Spleen (tissue), 11 donors: ENCODE measurements at regions not wholly inside any gene's neighbourhood (a gene's known extent, or its start where the extent isn't known, plus 50 kb on each side); places are given as distances from the start of the nearest gene placed in this dataset.

Experiments
- DNase-seq: peaks from one replicate; pipeline ENCODE4 v3.0.0-alpha.2; 2020
- H3K27ac ChIP-seq, 8 donors: fragments of 200-600 bp; sonication (generic) in 7 of 8; 1 replicate in 4 of 8; 2 replicates in 4 of 8; pipeline versions ENCODE4 v1.5.0 to v1.8.0; 2016 to 2021; ENCODE audit warnings: inconsistent platforms in 4 of 8, mild to moderate bottlenecking in 4 of 8, moderate library complexity in 1 of 8
- H3K27me3 ChIP-seq, 7 donors: fragments of 200-600 bp; sonication (generic) in 6 of 7; replicated peaks in 1 of 7; 1 replicate in 4 of 7; 2 replicates in 3 of 7; pipeline versions ENCODE4 v1.5.0 to v1.8.0; 2016 to 2021; ENCODE audit warnings: inconsistent platforms in 3 of 7, mild to moderate bottlenecking in 1 of 7
- H3K36me3 ChIP-seq, 6 donors: fragments of 200-600 bp; sonication (generic) in 5 of 6; 1 replicate in 4 of 6; 2 replicates in 2 of 6; pipeline versions ENCODE4 v1.5.0 to v1.8.0; 2016 to 2021; ENCODE audit warnings: inconsistent platforms in 2 of 6
- H3K4me1 ChIP-seq, 6 donors: fragments of 200-600 bp; sonication (generic) in 5 of 6; 1 replicate in 3 of 6; 2 replicates in 3 of 6; pipeline versions ENCODE4 v1.5.0 to v1.8.0; 2016 to 2021; ENCODE audit warnings: inconsistent platforms in 3 of 6
- H3K4me3 ChIP-seq, 8 donors: fragments of 200-600 bp; sonication (generic) in 7 of 8; 1 replicate in 4 of 8; 2 replicates in 4 of 8; pipeline versions ENCODE4 v1.5.0 to v1.8.0; 2016 to 2021; ENCODE audit warnings: inconsistent platforms in 4 of 8, mild to moderate bottlenecking in 4 of 8, moderate library complexity in 2 of 8
- H3K9me3 ChIP-seq, 8 donors: fragments of 200-600 bp; sonication (generic) in 7 of 8; 1 replicate in 4 of 8; 2 replicates in 4 of 8; pipeline versions ENCODE4 v1.5.0 to v1.8.0; 2016 to 2021; ENCODE audit warnings: inconsistent platforms in 4 of 8
- POLR2A ChIP-seq, 3 donors: fragments of 450-650 bp; IDR thresholded peaks; one replicate each; pipeline ENCODE4 v1.5.1; 2017; ENCODE audit warnings: antibody characterized with exemption in 3 of 3, mild to moderate bottlenecking in 1 of 3
- POLR2AphosphoS5 ChIP-seq, 3 donors: sonication (generic); formaldehyde crosslinking; IDR thresholded peaks; one replicate each; pipeline ENCODE4 v1.5.1; 2017; ENCODE audit warnings: antibody characterized with exemption in 3 of 3
- WGBS, 5 donors: extraction: QIAGEN DNeasy Blood & Tissue Kit in 3 of 5; methylation state at CpG; one replicate each; pipeline versions ENCODE4 v1.1.5 to v1.1.7; 2013 to 2018; 5-methylcytosine and 5-hydroxymethylcytosine counted together
- intact Hi-C: fragments of 100-400 bp; cut with DNase I; formaldehyde crosslinking; loops from one replicate; pipeline ENCODE4 v1.15.0; 2023; ENCODE audit warnings: low total_unique reads
- TF ChIP-seq, protein P1 (sequence below), 11 experiments: fragments of 200-600 bp in 7 of 11; fragments of 450-650 bp in 4 of 11; sonication (generic) in 4 of 11; IDR thresholded peaks in 8 of 11; conservative IDR thresholded peaks in 3 of 11; 1 replicate in 7 of 11; 2 replicates in 4 of 11; pipeline versions ENCODE4 v1.4.0 to v1.8.0; 2016 to 2021; ENCODE audit warnings: antibody characterized with exemption in 11 of 11, inconsistent platforms in 4 of 11, mild to moderate bottlenecking in 1 of 11
- donor health status: healthy with polysubstance abuse.
- donor health status: DM: no; HTN: no; CAD: no; lungs with moderate emphysema.
- donor health status: DM: no; HTN: no; CAD: no.
- donor health status: Bipolar disorder and iron deficiency.
- donor health status: healthy.
- donor health status: DM: no; HTN: no; CAD: no.
- donor health status: DM: yes; HTN: yes; CAD: no.

GRCh38 chr3:38992117-38992760 is 59.5 kb downstream of the SCN11A start:
- Histone ChIP-seq H3K27ac (no peak overlapping the region), H3K4me1 (no peaks in the 10 kb centered on the region), H3K4me3 (no peak overlapping the region), H3K36me3 (no peaks in the 10 kb centered on the region), H3K9me3 (no peaks in the 10 kb centered on the region), H3K27me3 (peaks cover 0 to 4% (median 0%) of the 10 kb centered on the region in 7 donors)
- intact Hi-C loops = no loop called here
- no peak for DNase-seq
- TF ChIP-seq POLR2A (IDR thresholded peaks at IDR 0.05) (no peak), POLR2AphosphoS5 (IDR thresholded peaks at IDR 0.05) (no peak)
- TF ChIP-seq, protein P1, sequence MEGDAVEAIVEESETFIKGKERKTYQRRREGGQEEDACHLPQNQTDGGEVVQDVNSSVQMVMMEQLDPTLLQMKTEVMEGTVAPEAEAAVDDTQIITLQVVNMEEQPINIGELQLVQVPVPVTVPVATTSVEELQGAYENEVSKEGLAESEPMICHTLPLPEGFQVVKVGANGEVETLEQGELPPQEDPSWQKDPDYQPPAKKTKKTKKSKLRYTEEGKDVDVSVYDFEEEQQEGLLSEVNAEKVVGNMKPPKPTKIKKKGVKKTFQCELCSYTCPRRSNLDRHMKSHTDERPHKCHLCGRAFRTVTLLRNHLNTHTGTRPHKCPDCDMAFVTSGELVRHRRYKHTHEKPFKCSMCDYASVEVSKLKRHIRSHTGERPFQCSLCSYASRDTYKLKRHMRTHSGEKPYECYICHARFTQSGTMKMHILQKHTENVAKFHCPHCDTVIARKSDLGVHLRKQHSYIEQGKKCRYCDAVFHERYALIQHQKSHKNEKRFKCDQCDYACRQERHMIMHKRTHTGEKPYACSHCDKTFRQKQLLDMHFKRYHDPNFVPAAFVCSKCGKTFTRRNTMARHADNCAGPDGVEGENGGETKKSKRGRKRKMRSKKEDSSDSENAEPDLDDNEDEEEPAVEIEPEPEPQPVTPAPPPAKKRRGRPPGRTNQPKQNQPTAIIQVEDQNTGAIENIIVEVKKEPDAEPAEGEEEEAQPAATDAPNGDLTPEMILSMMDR (IDR thresholded peaks at IDR 0.05 in 8 of 11, conservative IDR thresholded peaks at IDR 0.05 in 3 of 11) = no peak
- WGBS, 5 donors = 79 to 86% (median 85%) methylated on average over 4 of the region's 4 CpGs

DNA sequence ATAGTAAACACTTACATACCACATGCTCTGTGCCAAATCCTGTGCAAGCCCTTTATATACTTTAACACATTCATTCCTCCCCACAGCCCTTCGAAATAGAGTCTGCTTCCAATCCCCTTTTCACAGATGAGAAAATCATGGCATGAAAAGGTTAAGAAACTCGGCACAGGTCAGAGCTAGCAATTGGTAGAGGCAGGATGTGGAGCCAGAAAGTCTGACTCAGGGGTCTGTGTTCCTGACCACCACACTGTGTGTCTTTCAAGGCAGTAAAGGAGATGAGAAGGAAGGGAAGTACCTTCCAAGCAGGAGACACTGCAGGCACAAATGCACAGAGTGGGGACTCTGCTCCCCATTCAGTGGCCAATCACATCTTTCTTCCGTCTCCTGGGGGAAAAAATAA is 61.1 kb downstream of the SCN11A start:
- TF ChIP-seq POLR2A (IDR thresholded peaks at IDR 0.05) (no peak), POLR2AphosphoS5 (IDR thresholded peaks at IDR 0.05) (no peak)
- TF ChIP-seq, protein P1 (IDR thresholded peaks at IDR 0.05 in 8 of 11, conservative IDR thresholded peaks at IDR 0.05 in 3 of 11) = no peak
- H3K4me1 ChIP-seq = no peaks in the 10 kb centered on the region
- WGBS, 5 donors = 71 to 82% (median 75%) methylated on average over 3 of the region's 3 CpGs
- H3K27ac ChIP-seq = no peak overlapping the region
- DNase-seq = no peak
- no peak overlapping the region for H3K4me3 ChIP-seq
- H3K27me3 ChIP-seq = peaks cover 0 to 4% (median 0%) of the 10 kb centered on the region in 7 donors
- H3K36me3 ChIP-seq = no peaks in the 10 kb centered on the region
- intact Hi-C loops = no loop called here
- no peaks in the 10 kb centered on the region for H3K9me3 ChIP-seq

DNA sequence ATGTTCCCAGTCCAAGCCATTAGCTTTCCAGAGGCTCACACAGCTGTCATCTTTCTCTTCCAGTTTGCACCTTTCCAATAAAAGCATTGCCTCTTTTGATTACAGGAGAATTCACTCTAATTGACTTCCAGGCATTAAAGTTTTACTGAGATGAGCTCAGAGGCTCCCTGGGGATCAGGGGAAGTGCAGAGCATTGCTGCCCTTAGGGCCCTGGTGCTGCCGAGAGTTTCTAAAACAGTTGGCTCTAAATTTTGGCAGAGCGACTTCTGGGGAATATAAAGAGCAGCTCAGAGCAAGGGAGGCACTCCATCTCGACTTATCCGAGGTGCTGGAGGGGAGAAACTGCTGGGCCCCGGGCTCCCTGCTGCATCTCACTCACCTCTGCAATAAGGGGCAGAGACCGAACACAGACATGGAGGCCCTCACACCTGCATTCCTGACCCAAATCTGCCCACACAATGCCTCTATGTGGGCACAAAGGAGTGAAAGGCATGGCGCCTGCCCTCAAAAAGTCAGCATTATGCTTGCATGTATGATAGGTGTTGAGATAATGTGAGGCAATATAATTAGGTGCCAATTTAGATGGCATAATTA is 61.7 kb downstream of the SCN11A start:
- WGBS, 5 donors = 70 to 91% (median 78%) methylated on average over 7 of the region's 7 CpGs
- DNase-seq = no peak
- no peak overlapping the region for H3K27ac ChIP-seq

DNA sequence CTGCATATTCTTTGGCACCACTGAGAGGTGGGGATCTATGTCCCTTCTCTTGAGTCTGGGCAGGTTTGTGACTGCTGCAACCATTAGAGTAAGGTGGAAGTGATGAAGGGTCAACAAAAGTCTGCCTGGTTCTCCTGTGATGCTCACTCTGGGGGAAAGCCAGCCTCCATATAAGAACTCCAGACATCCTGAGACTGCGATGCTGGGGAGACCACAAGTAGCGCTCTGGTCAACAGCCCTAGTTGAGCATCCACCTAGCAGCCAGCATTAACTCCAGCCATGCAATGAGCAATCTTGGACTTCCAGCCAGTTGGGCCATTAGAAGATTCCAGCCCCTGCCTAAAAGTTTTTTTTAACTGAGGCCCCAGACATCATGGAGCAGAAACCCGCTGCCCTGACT is 62.8 kb downstream of the SCN11A start:
- intact Hi-C loops = no loop called here
- H3K4me3 ChIP-seq = no peak overlapping the region
- H3K27ac ChIP-seq = no peak overlapping the region
- H3K4me1 ChIP-seq = no peaks in the 10 kb centered on the region
- peaks cover 0 to 7% (median 0%) of the 10 kb centered on the region in 7 donors for H3K27me3 ChIP-seq
- no peaks in the 10 kb centered on the region for H3K36me3 ChIP-seq
- no peaks in the 10 kb centered on the region for H3K9me3 ChIP-seq
- WGBS, 5 donors = 89 to 100% (median 97%) methylated on average over 3 of the region's 3 CpGs
- TF ChIP-seq POLR2A (IDR thresholded peaks at IDR 0.05) (no peak), POLR2AphosphoS5 (IDR thresholded peaks at IDR 0.05) (no peak)
- TF ChIP-seq, protein P1 (IDR thresholded peaks at IDR 0.05 in 8 of 11, conservative IDR thresholded peaks at IDR 0.05 in 3 of 11) = no peak
- DNase-seq = no peak

More for the DNA sequence above, 61.7 kb downstream of the SCN11A start:
- no peaks in the 10 kb centered on the region for H3K36me3 ChIP-seq
- H3K27me3 ChIP-seq = peaks cover 0 to 4% (median 0%) of the 10 kb centered on the region in 7 donors
- H3K9me3 ChIP-seq = no peaks in the 10 kb centered on the region
- no peak overlapping the region for H3K4me3 ChIP-seq
- H3K4me1 ChIP-seq = no peaks in the 10 kb centered on the region
- intact Hi-C loops = no loop called here
- TF ChIP-seq, protein P1 (IDR thresholded peaks at IDR 0.05 in 8 of 11, conservative IDR thresholded peaks at IDR 0.05 in 3 of 11) = no peak
- TF ChIP-seq POLR2AphosphoS5 (IDR thresholded peaks at IDR 0.05) = no peak
- TF ChIP-seq POLR2A (IDR thresholded peaks at IDR 0.05) = no peak
